GM18505 (cell line): ENCODE measurements at regions not wholly inside any gene's neighbourhood (a gene's known extent, or its start where the extent isn't known, plus 50 kb on each side); places are given as distances from the start of the nearest gene placed in this dataset.

Experiments used
- ATAC-seq: cut with Tn5 transposase; IDR thresholded peaks from one replicate; pipeline ENCODE4 v1.9.1; 2021; ENCODE audit not compliant: unreplicated experiment
- POLR2A ChIP-seq: IDR thresholded peaks from 4 replicates; pipeline ENCODE4 v1.6.1; 2011; ENCODE audit warnings: borderline replicate concordance; ENCODE audit not compliant: insufficient read depth, insufficient read length; ENCODE audit errors: extremely low read depth

GRCh38 chr2:6449343-6449742 is 416.4 kb downstream of the CMPK2 start:
- TF ChIP-seq POLR2A = no peak
- no peak for ATAC-seq

DNA sequence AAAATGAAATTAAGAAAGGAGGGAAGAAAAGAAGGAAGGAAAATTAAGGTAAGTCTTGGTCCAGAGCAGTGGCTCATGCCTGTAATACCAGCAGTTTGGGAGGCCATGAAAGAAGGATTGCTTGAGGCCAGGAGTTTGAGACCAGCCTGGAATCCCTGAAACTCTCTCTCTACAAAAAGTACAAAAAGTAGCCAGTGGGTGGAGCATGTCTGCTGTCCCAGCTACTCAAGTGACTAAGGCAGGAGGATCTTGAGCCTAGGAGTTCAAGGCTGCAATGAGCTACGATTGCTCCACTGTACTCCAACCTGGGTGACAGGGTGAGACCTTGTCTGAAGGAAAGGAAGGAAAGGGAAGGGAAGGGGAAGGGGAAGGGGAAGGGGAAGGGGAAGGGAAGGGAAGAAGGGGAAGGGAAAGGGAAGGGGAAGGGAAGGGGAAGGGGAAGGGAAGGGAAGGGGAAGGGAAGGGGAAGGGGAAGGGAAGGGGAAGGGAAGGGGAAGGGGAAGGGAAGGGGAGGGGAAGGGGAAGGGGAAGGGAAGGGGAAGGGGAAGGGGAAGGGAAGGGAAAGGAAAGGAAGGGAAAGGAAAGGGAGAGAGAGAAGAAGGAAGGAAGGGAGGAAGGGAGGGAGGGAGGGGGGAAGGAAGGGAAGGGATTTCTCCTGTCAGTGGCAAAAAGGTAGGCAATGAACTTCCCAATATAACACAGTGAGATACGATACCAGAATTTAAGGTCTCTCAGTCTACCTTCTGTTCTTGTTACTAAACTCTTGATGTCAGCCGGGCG is 412.8 kb downstream of the CMPK2 start:
- no peak for ATAC-seq
- TF ChIP-seq POLR2A = no peak

GRCh38 chr2:6454286-6454990 is 411.3 kb downstream of the CMPK2 start:
- ATAC-seq = no peak
- TF ChIP-seq POLR2A = no peak

- ATAC-seq = no peak
- no peak for TF ChIP-seq POLR2A
Observed at GRCh38 chr2:6459138-6459537, 406.6 kb downstream of the CMPK2 start.

GRCh38 chr2:6470518-6470917 is 395.2 kb downstream of the CMPK2 start:
- TF ChIP-seq POLR2A = no peak
- no peak for ATAC-seq

GRCh38 chr2:6471419-6471818 is 394.3 kb downstream of the CMPK2 start:
- no peak for ATAC-seq
- no peak for TF ChIP-seq POLR2A

- peak; percentile 46 for ATAC-seq
Observed at GRCh38 chr2:6474161-6475140, 391.3 kb downstream of the CMPK2 start.

GRCh38 chr2:6475155-6475940 is 390.4 kb downstream of the CMPK2 start:
- ATAC-seq = peak; percentile 72
- TF ChIP-seq POLR2A = no peak

More at GRCh38 chr2:6474161-6475140, 391.3 kb downstream of the CMPK2 start:
- no peak for TF ChIP-seq POLR2A

DNA sequence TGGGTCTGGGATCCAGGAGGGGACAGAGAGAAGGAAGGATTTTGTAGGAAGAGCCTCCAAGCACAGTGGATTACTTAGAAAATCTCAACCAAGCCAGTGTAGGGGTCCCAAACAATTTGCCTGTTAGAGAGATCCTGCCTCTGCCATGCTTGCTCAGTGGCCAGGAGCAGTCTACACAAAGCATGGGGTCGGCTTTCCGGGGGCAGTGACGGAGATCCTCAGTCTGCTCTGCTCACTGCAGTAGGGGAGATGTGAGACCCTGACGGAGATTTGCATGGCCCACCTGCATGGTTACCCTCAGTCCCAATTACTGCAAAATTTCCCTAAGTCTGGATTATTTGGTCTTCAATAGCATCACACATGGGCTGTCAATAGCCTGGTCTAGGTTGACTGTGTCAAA is 385.2 kb downstream of the CMPK2 start:
- ATAC-seq = no peak
- no peak for TF ChIP-seq POLR2A

DNA sequence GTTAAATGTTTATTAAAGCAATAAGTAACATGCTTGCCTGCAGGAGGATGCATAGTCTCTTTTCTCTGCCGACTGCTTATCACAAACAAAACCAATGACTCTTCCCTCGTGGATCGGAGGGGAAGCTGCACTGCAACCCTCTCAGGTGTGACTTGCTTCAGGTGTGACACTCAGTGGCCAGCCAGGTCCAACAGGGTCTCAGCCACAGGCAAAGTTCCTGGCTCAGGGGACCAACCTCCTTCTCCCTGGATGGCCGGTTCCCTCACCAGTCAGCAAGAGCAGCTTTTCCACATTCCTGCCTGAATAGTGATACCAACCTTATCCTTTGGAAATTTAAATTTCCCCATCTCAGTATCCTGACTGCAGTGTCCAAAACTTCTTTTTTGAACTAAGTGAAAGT is 383.5 kb downstream of the CMPK2 start:
- ATAC-seq = no peak
- TF ChIP-seq POLR2A = no peak

DNA sequence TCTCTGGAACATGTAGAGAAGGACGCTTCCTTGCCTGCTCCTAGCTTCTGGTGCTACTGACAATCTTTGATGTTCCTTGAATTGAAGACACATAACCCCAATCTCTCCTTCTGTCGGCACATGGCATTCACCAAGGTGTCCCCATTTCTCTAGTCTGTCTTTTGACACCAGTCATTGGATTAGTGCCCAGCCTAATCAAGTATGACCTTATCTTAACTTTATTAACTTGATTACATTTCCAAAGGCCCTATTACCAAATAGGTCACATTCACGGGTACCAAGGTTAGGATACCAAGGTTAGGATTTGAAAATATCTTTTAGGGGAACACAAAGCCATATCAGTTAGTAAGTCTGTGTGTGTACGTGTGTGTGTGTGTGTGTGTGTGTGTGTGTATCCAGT is 377.9 kb downstream of the CMPK2 start:
- no peak for TF ChIP-seq POLR2A
- no peak for ATAC-seq

- TF ChIP-seq POLR2A = no peak
- ATAC-seq = no peak
Observed at GRCh38 chr2:6492573-6492972, 373.1 kb downstream of the CMPK2 start.
